ENCODE measurements at regions not wholly inside any gene's neighbourhood (a gene's known extent, or its start where the extent isn't known, plus 50 kb on each side); places are given as distances from the start of the nearest gene placed in this dataset.
"Not testable (repeated sequence)": the region's sequence is repeated elsewhere in the genome, so short reads cannot be mapped to it uniquely, and the experiment has no call there.

- DNase-seq = no peak
Measured at GRCh38 chr7:121618182-121618581, 222.1 kb upstream of the FAM3C start.

- no peak for DNase-seq
Measured at GRCh38 chr7:121610243-121610642, 214.1 kb upstream of the FAM3C start.

GRCh38 chr7:121609208-121609607, 213.1 kb upstream of the FAM3C start:
- no peak for DNase-seq

GRCh38 chr7:121608785-121609184, 212.7 kb upstream of the FAM3C start:
- DNase-seq = peak; percentile 95

- not testable (repeated sequence) for DNase-seq
Measured at GRCh38 chr7:121608183-121608582, 212.1 kb upstream of the FAM3C start.

GRCh38 chr7:121605317-121605680, 209.2 kb upstream of the FAM3C start:
- DNase-seq = peak; percentile 88

GRCh38 chr7:121604627-121605316, 208.7 kb upstream of the FAM3C start:
- no peak for DNase-seq

GRCh38 chr7:121603886-121604285, 207.8 kb upstream of the FAM3C start:
- DNase-seq = peak; percentile 43

GRCh38 chr7:121599887-121600286, 203.8 kb upstream of the FAM3C start:
- no peak for DNase-seq

- DNase-seq = no peak
Measured at GRCh38 chr7:121595758-121596696, 199.9 kb upstream of the FAM3C start.

GRCh38 chr7:121591926-121592325, 195.8 kb upstream of the FAM3C start:
- DNase-seq = no peak

GRCh38 chr7:121587435-121587834, 191.3 kb upstream of the FAM3C start:
- DNase-seq = no peak

GRCh38 chr7:121582258-121582657, 186.2 kb upstream of the FAM3C start:
- DNase-seq = no peak

- DNase-seq = no peak
Measured at GRCh38 chr7:121579639-121580038, 183.5 kb upstream of the FAM3C start.

- no peak for DNase-seq
Measured at GRCh38 chr7:121578669-121579068, 182.6 kb upstream of the FAM3C start.

- DNase-seq = peak; percentile 62
Measured at GRCh38 chr7:121576148-121576917, 180.2 kb upstream of the FAM3C start.

GRCh38 chr7:121575194-121575765, 179.2 kb upstream of the FAM3C start:
- no peak for DNase-seq

- DNase-seq = no peak
Measured at GRCh38 chr7:121574109-121574508, 178.0 kb upstream of the FAM3C start.

GRCh38 chr7:121572615-121573014, 176.5 kb upstream of the FAM3C start:
- no peak for DNase-seq

GRCh38 chr7:121570365-121570764, 174.3 kb upstream of the FAM3C start:
- DNase-seq = no peak

GRCh38 chr7:121563177-121563576, 167.1 kb upstream of the FAM3C start:
- no peak for DNase-seq

- DNase-seq = no peak
Measured at GRCh38 chr7:121562259-121562658, 166.2 kb upstream of the FAM3C start.

- no peak for DNase-seq
Measured at GRCh38 chr7:121561717-121562116, 165.6 kb upstream of the FAM3C start.
